ENCODE measurements at regions not wholly inside any gene's neighbourhood (a gene's known extent, or its start where the extent isn't known, plus 50 kb on each side); places are given as distances from the start of the nearest gene placed in this dataset.

- TF ChIP-seq POLR2AphosphoS5 (IDR thresholded peaks at IDR 0.05; ENCODE audit: low read depth, low read length): no peak
- no peak for TF ChIP-seq POLR2A (IDR thresholded peaks at IDR 0.05; ENCODE audit: low read depth, low read length)
Observed at GRCh38 chr7:145331076-145331475, 495.2 kb upstream of the TPK1 start.
